PFSK-1 (cell line): ENCODE measurements at regions not wholly inside any gene's neighbourhood (a gene's known extent, or its start where the extent isn't known, plus 50 kb on each side); places are given as distances from the start of the nearest gene placed in this dataset.

Source experiments
- FOXP2 ChIP-seq: optimal IDR thresholded peaks from 2 replicates; pipeline ENCODE3; 2011; ENCODE audit warnings: borderline replicate concordance, control low read depth, inconsistent platforms; ENCODE audit not compliant: insufficient read depth; ENCODE audit errors: extremely low read length, extremely low read depth
- POLR2AphosphoS5 ChIP-seq: IDR thresholded peaks from 2 replicates; pipeline ENCODE4 v1.6.1; 2012; ENCODE audit warnings: low read depth, mild to moderate bottlenecking, control low read depth, low read length, moderate library complexity
- REST ChIP-seq, 2 experiments: IDR thresholded peaks; 2 replicates each; pipeline versions ENCODE4 v1.6.1 to v1.8.0; 2011 to 2012; ENCODE audit warnings: low read depth in 2 of 2, low read length in 2 of 2, control low read depth in 1 of 2, inconsistent platforms in 1 of 2, mild to moderate bottlenecking in 1 of 2, moderate library complexity in 1 of 2; ENCODE audit not compliant: insufficient read depth in 1 of 2
- SIN3A ChIP-seq: IDR thresholded peaks from 2 replicates; pipeline ENCODE4 v1.6.1; 2012; ENCODE audit warnings: mild to moderate bottlenecking, low read length, moderate library complexity, borderline replicate concordance; ENCODE audit not compliant: insufficient read depth
- TAF1 ChIP-seq: IDR thresholded peaks from 2 replicates; pipeline ENCODE4 v1.6.1; 2012; ENCODE audit warnings: low read length, control low read depth, borderline replicate concordance; ENCODE audit not compliant: insufficient read depth

- no peak for TF ChIP-seq SIN3A
- no peak for TF ChIP-seq POLR2AphosphoS5
- TF ChIP-seq FOXP2 = no peak
- TF ChIP-seq REST (IDR thresholded peaks at IDR 0.05; ENCODE audit: insufficient read depth in 1 of 2, low read depth in 2 of 2, low read length in 2 of 2) = no peak
- TF ChIP-seq TAF1 = no peak
Measured at GRCh38 chr9:108311745-108312144, 544.0 kb downstream of the ACTL7B start.

- TF ChIP-seq TAF1 (no peak), POLR2AphosphoS5 (no peak), REST (IDR thresholded peaks at IDR 0.05; ENCODE audit: insufficient read depth in 1 of 2, low read depth in 2 of 2, low read length in 2 of 2) (no peak), SIN3A (no peak), FOXP2 (no peak)
Measured at GRCh38 chr9:108310202-108310601, 545.6 kb downstream of the ACTL7B start.

- TF ChIP-seq FOXP2 (no peak), POLR2AphosphoS5 (no peak), TAF1 (no peak), SIN3A (no peak), REST (IDR thresholded peaks at IDR 0.05; ENCODE audit: insufficient read depth in 1 of 2, low read depth in 2 of 2, low read length in 2 of 2) (no peak)
Measured at GRCh38 chr9:108300306-108301287, 555.2 kb downstream of the ACTL7B start.

- TF ChIP-seq TAF1 (no peak), REST (IDR thresholded peaks at IDR 0.05; ENCODE audit: insufficient read depth in 1 of 2, low read depth in 2 of 2, low read length in 2 of 2) (no peak), SIN3A (no peak), FOXP2 (no peak), POLR2AphosphoS5 (no peak)
Measured at GRCh38 chr9:108297073-108297472, 558.7 kb downstream of the ACTL7B start.
